Tibial nerve (tissue), 4 donors: ENCODE measurements at regions not wholly inside any gene's neighbourhood (a gene's known extent, or its start where the extent isn't known, plus 50 kb on each side); places are given as distances from the start of the nearest gene placed in this dataset.

ENCODE experiments used
- EP300 ChIP-seq, 2 donors: sonication (generic); formaldehyde crosslinking; IDR thresholded peaks; one replicate each; pipeline ENCODE4 v1.6.1; 2017; ENCODE audit warnings: antibody characterized with exemption in 2 of 2, mild to moderate bottlenecking in 1 of 2
- POLR2A ChIP-seq, 2 donors: fragments of 450-650 bp; IDR thresholded peaks; one replicate each; pipeline ENCODE4 v1.6.1; 2017; ENCODE audit warnings: antibody characterized with exemption in 2 of 2, mild to moderate bottlenecking in 2 of 2, moderate library complexity in 2 of 2
- TF ChIP-seq, protein P1 (sequence below), 5 experiments: fragments of 200-600 bp in 3 of 5; fragments of 450-650 bp in 2 of 5; sonication (generic) in 3 of 5; IDR thresholded peaks; one replicate each; pipeline ENCODE4 v1.5.1; 2016 to 2019; ENCODE audit warnings: antibody characterized with exemption in 5 of 5, mild to moderate bottlenecking in 3 of 5, moderate library complexity in 2 of 5

DNA sequence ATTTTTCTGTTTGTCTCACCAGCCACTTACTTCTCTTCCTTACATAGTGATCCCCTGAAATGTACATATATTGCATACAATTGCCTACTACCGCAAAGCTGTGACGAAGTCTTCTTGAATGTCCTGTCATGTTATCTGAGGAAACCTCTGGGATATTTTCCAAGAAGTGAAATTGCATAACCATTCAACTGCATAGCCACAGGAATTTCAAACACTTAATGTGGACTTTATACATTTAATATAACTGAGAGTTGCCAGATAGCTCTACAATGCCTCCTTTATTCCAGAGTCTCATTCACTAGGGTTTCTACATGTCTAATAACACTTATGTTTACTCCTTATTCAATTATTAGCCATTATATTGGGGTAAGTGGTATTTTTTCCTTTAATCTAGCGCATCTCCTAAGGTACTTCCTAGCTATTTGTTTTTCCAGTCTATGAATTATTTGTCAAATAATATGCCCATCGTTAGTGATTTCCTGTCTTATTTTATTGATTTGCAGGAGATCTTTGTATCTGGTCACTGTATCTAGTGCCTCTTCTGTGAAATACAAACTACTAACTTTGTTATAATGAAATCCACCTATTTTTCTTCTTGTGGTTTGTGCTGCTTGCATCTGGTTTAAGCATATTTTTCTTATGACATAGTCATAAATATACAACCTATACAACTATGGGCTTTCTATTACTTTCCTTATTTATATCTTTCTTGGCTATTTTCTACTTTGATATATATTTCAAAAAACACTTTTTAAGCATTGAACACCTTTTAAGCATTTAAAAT is 69.2 kb upstream of the GRID2 start:
- TF ChIP-seq POLR2A (IDR thresholded peaks at IDR 0.05) (no peak), EP300 (IDR thresholded peaks at IDR 0.05) (no peak)
- TF ChIP-seq, protein P1, sequence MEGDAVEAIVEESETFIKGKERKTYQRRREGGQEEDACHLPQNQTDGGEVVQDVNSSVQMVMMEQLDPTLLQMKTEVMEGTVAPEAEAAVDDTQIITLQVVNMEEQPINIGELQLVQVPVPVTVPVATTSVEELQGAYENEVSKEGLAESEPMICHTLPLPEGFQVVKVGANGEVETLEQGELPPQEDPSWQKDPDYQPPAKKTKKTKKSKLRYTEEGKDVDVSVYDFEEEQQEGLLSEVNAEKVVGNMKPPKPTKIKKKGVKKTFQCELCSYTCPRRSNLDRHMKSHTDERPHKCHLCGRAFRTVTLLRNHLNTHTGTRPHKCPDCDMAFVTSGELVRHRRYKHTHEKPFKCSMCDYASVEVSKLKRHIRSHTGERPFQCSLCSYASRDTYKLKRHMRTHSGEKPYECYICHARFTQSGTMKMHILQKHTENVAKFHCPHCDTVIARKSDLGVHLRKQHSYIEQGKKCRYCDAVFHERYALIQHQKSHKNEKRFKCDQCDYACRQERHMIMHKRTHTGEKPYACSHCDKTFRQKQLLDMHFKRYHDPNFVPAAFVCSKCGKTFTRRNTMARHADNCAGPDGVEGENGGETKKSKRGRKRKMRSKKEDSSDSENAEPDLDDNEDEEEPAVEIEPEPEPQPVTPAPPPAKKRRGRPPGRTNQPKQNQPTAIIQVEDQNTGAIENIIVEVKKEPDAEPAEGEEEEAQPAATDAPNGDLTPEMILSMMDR (IDR thresholded peaks at IDR 0.05) = no peak
